Activated T-helper 1 cell treated with anti-CD3 and anti-CD28 coated beads, Interleukin-2, amount 50 U/mL, for 16 hours (primary cell): ENCODE measurements at regions not wholly inside any gene's neighbourhood (a gene's known extent, or its start where the extent isn't known, plus 50 kb on each side); places are given as distances from the start of the nearest gene placed in this dataset.
"Not testable (repeated sequence)": the region's sequence is repeated elsewhere in the genome, so short reads cannot be mapped to it uniquely, and the experiment has no call there.

Experiments
- DNase-seq, 2 donors: peaks; one replicate each; pipeline ENCODE4 v3.0.0-alpha.2; 2020; ENCODE audit warnings: low read depth in 1 of 2, low spot score in 1 of 2

GRCh38 chr13:23105051-23105450, 75.7 kb upstream of the SGCG start:
- no peak for DNase-seq

DNA sequence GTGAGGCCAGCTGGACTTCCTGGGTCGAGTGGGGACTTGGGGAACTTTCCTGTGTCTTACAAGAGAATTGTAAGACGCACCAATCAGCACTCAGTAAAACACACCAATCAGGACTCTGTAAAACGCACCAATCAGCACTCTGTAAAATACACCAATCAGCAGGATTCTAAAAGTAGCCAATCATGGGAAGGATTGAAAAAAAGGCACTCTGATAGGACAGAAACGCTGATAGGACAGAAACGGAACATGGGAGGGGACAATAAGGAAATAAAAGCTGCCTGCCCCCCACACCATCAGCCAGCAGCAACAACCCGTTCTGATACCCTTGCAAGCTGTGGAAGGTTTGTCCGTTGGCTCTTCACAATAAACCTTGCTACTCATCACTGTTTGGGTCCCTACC, 73.1 kb upstream of the SGCG start:
- DNase-seq: no peak

- no peak for DNase-seq
Observed at GRCh38 chr13:23119131-23119530, 61.6 kb upstream of the SGCG start.

DNA sequence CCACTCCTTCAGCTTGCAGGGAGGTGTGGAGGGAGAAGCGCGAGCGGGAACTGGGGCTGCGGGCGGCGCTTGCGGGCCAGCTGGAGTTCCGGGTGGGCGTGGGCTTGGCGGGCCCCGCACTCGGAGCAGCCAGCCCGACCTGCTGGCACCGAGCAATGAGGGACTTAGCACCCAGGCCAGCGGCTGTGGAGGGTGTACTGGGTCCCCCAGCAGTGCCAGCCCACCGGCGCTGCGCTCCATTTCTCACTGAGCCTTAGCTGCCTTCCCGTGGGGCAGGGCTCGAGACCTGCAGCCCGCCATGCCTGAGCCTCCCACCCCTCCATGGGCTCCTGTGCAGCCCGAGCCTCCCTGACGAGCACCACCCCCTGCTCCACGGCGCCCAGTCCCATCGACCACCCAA, 53.2 kb upstream of the SGCG start:
- DNase-seq: not testable (repeated sequence)

GRCh38 chr13:23129331-23129730, 51.4 kb upstream of the SGCG start:
- DNase-seq: no peak
